IMR-90 (cell line): ENCODE measurements at regions not wholly inside any gene's neighbourhood (a gene's known extent, or its start where the extent isn't known, plus 50 kb on each side); places are given as distances from the start of the nearest gene placed in this dataset.

ENCODE experiments used
- ATAC-seq: fragments of 200-7000 bp; cut with Tn5 transposase; 2 replicates; pipeline ENCODE4 v1.9.1; 2020; ENCODE audit warnings: low read depth, mild to moderate bottlenecking, moderate library complexity
- BruUV-seq: library from RNA; stranded (reverse); fragments of 400-500 nt; replicated peaks from 2 replicates; lab custom pipeline; 2021; lab: Mats Ljungman, UMichigan
- CTCF ChIA-PET: fragments of 300-600 bp; formaldehyde crosslinking; extraction: SDS; loops from one replicate; lab custom pipeline; 2021; ENCODE audit warnings: antibody characterized with exemption; lab: Yijun Ruan, JAX
- POLR2A ChIA-PET: fragments of 300-600 bp; sonication (Branson Sonifier 250); formaldehyde crosslinking; loops from one replicate; lab custom pipeline; 2022; ENCODE audit warnings: antibody characterized with exemption; ENCODE audit not compliant: unreplicated experiment; lab: Charles Lee
- DNase-seq: peaks from one replicate; pipeline ENCODE4 v3.0.0; 2013
- H2AFZ ChIP-seq: replicated peaks from 2 replicates; pipeline ENCODE3; 2013; ENCODE audit warnings: low read length, mild to moderate bottlenecking; ENCODE audit not compliant: poor library complexity
- H2AK5ac ChIP-seq: 2 replicates; pipeline ENCODE4 v1.6.1; 2013; ENCODE audit warnings: low read depth, low read length, inconsistent platforms
- H2AK9ac ChIP-seq: replicated peaks from 2 replicates; pipeline ENCODE3; 2013; ENCODE audit warnings: mild to moderate bottlenecking, low read depth, low read length, moderate library complexity; ENCODE audit not compliant: poor library complexity
- H2BK120ac ChIP-seq: 2 replicates; pipeline ENCODE4 v1.6.1; 2013; ENCODE audit warnings: low read depth, low read length, inconsistent platforms
- H2BK15ac ChIP-seq: 3 replicates; pipeline ENCODE4 v1.6.1; 2013; ENCODE audit warnings: low read depth, low read length, inconsistent platforms
- H2BK20ac ChIP-seq: 2 replicates; pipeline ENCODE4 v1.6.1; 2013; ENCODE audit warnings: low read depth, mild to moderate bottlenecking, inconsistent platforms, low read length, moderate library complexity
- H2BK5ac ChIP-seq: 2 replicates; pipeline ENCODE4 v1.6.1; 2013; ENCODE audit warnings: mild to moderate bottlenecking, low read depth, low read length, inconsistent platforms; ENCODE audit not compliant: poor library complexity, severe bottlenecking
- H3K14ac ChIP-seq: replicated peaks from 2 replicates; pipeline ENCODE4 v1.6.1; 2013; ENCODE audit warnings: low read depth, low read length, inconsistent platforms
- H3K18ac ChIP-seq: 2 replicates; pipeline ENCODE4 v1.6.1; 2013; ENCODE audit warnings: low read depth, low read length, control low read depth
- H3K23ac ChIP-seq: 2 replicates; pipeline ENCODE4 v1.6.1; 2013; ENCODE audit warnings: low read depth, low read length, inconsistent platforms
- H3K27ac ChIP-seq: 2 replicates; pipeline ENCODE4 v1.5.1; 2013; ENCODE audit warnings: mild to moderate bottlenecking, control low read depth, low read length; ENCODE audit not compliant: insufficient read depth
- H3K27me3 ChIP-seq: 2 replicates; pipeline ENCODE4 v1.6.1; 2013; ENCODE audit warnings: low read length; ENCODE audit not compliant: control insufficient read depth, insufficient read depth
- H3K36me3 ChIP-seq: 2 replicates; pipeline ENCODE4 v1.6.1; 2013; ENCODE audit warnings: low read length, mixed read lengths; ENCODE audit not compliant: control insufficient read depth, insufficient read depth
- H3K4ac ChIP-seq: 2 replicates; pipeline ENCODE4 v1.6.1; 2013; ENCODE audit warnings: low read depth, low read length, inconsistent platforms
- H3K4me1 ChIP-seq: 2 replicates; pipeline ENCODE4 v1.6.1; 2013; ENCODE audit warnings: low read length, mixed read lengths; ENCODE audit not compliant: control insufficient read depth, insufficient read depth
- H3K4me2 ChIP-seq: 2 replicates; pipeline ENCODE4 v1.6.1; 2013; ENCODE audit warnings: low read depth, mild to moderate bottlenecking, control low read depth, low read length, moderate library complexity
- H3K4me3 ChIP-seq: 2 replicates; pipeline ENCODE4 v1.5.1; 2013; ENCODE audit warnings: low read depth, mild to moderate bottlenecking, control low read depth, low read length, moderate library complexity; ENCODE audit not compliant: insufficient read depth
- H3K56ac ChIP-seq: 2 replicates; pipeline ENCODE4 v1.6.1; 2013; ENCODE audit warnings: low read length, inconsistent platforms; ENCODE audit not compliant: insufficient read depth; ENCODE audit errors: extremely low read depth
- H3K79me1 ChIP-seq, 2 experiments: 2 replicates each; pipeline ENCODE4 v1.6.1; 2013; ENCODE audit warnings: low read length in 2 of 2, inconsistent platforms in 1 of 2, low read depth in 1 of 2
- H3K9ac ChIP-seq: 2 replicates; pipeline ENCODE4 v1.6.1; 2013; ENCODE audit warnings: low read depth, low read length, control low read depth
- H3K9me1 ChIP-seq: 2 replicates; pipeline ENCODE4 v1.6.1; 2013; ENCODE audit warnings: low read length, inconsistent platforms; ENCODE audit not compliant: insufficient read depth
- H3K9me3 ChIP-seq: 2 replicates; pipeline ENCODE4 v1.6.1; 2013; ENCODE audit warnings: low read length; ENCODE audit not compliant: control insufficient read depth, insufficient read depth
- H4K20me1 ChIP-seq: 2 replicates; pipeline ENCODE4 v1.6.1; 2013; ENCODE audit warnings: low read length, inconsistent platforms; ENCODE audit not compliant: insufficient read depth
- H4K5ac ChIP-seq: 2 replicates; pipeline ENCODE4 v1.6.1; 2013; ENCODE audit warnings: mild to moderate bottlenecking, low read depth, low read length, control low read depth
- H4K8ac ChIP-seq, 2 experiments: 2 replicates each; pipeline ENCODE4 v1.6.1; 2013; ENCODE audit warnings: low read depth in 2 of 2, low read length in 2 of 2, control low read depth in 1 of 2, inconsistent platforms in 1 of 2
- H4K91ac ChIP-seq: 2 replicates; pipeline ENCODE4 v1.6.1; 2013; ENCODE audit warnings: low read depth, low read length, inconsistent platforms; ENCODE audit not compliant: insufficient read depth
- BHLHE40 ChIP-seq: fragments of 150-350 bp; IDR thresholded peaks from 2 replicates; pipeline ENCODE4 v1.6.1; 2016; ENCODE audit warnings: mild to moderate bottlenecking, low read depth, low read length
- CEBPB ChIP-seq: IDR thresholded peaks from 2 replicates; pipeline ENCODE4 v1.6.1; 2012; ENCODE audit warnings: low read depth, low read length, improper control_type of control experiment
- FOS ChIP-seq: fragments of 150-350 bp; IDR thresholded peaks from 2 replicates; pipeline ENCODE4 v1.6.1; 2016; ENCODE audit warnings: low read depth, low read length
- MAFK ChIP-seq: IDR thresholded peaks from 2 replicates; pipeline ENCODE4 v1.6.1; 2012; ENCODE audit warnings: low read depth, low read length, improper control_type of control experiment
- NFE2L2 ChIP-seq: fragments of 150-350 bp; IDR thresholded peaks from 2 replicates; pipeline ENCODE4 v1.6.1; 2016; ENCODE audit warnings: low read depth, mild to moderate bottlenecking, low read length
- POLR2A ChIP-seq: IDR thresholded peaks from 2 replicates; pipeline ENCODE4 v1.6.1; 2012; ENCODE audit warnings: mild to moderate bottlenecking, low read depth, low read length
- WGBS, 2 experiments: methylation state at CpG; one replicate each; pipeline versions ENCODE4 v1.1.5 to v1.1.7; 2013; ENCODE audit warnings: missing lambda C conversion rate in 2 of 2; ENCODE audit not compliant: insufficient read length in 1 of 2; ENCODE audit errors: extremely low coverage in 2 of 2; 5-methylcytosine and 5-hydroxymethylcytosine counted together
- dilution Hi-C: fragments of 300-500 bp; cut with HindIII; formaldehyde crosslinking; loops from one replicate; pipeline ENCODE4 v1.14.3; 2018; ENCODE audit warnings: low sequenced_read_pairs; ENCODE audit not compliant: unreplicated experiment
- in situ Hi-C: fragments of 300-500 bp; cut with MboI; formaldehyde crosslinking; loops from 3 replicates; pipeline ENCODE4 v1.14.3; 2019; ENCODE audit warnings: low sequenced_read_pairs, inconsistent platforms, mixed read lengths
- intact Hi-C: fragments of 100-400 bp; cut with micrococcal nuclease; formaldehyde crosslinking; loops from 2 replicates; pipeline ENCODE4 v1.10.0; 2022

DNA sequence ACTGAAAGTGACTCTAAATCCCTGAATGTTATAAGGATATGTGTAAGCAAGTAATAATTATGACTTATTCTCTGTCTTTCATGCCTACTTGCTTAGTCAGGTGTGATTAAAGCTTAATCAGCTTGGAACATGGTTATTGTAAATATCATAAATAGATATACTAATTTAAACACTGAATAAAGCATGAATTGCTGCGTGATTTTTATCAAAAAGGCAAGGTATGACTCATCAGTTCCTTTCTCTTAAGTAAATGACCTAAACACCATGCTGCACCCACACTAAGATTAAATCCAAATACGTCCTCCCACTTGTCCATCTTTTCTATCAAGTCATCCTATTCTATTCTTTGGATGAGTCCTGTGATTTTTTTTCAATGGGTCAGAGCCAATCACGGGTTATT, 124.6 kb upstream of the MTAP start:
- Histone ChIP-seq H3K4me2 (peak overlapping the region; percentile 97), H2AK9ac (no peak overlapping the region), H3K56ac (no peak overlapping the region), H3K79me1 (peaks cover 0 to 8% of the 10 kb centered on the region in 2 experiments; a peak in 1 of 4 replicates), H2BK120ac (peak overlapping the region; percentile 24; the same call in 1 of the 2 replicates), H3K4me1 (peaks cover 11% of the 10 kb centered on the region), H4K20me1 (no peaks in the 10 kb centered on the region), H3K27ac (no peak overlapping the region), H3K9ac (no peak overlapping the region), H3K18ac (peak overlapping the region; percentile 77), H3K9me1 (no peaks in the 10 kb centered on the region; the same call in 1 of the 2 replicates), H4K8ac (no peak overlapping the region), H3K14ac (no peak overlapping the region), H4K91ac (no peak overlapping the region), H3K27me3 (no peaks in the 10 kb centered on the region), H4K5ac (peak overlapping the region; percentile 75; the same call in 1 of the 2 replicates), H2BK5ac (peak overlapping the region; percentile 99), H2AFZ (no peak overlapping the region), H2BK20ac (no peak overlapping the region), H3K36me3 (no peaks in the 10 kb centered on the region), H3K23ac (no peak overlapping the region), H3K9me3 (no peaks in the 10 kb centered on the region), H2AK5ac (no peak overlapping the region), H3K4ac (no peak overlapping the region), H2BK15ac (no peak overlapping the region), H3K4me3 (peak overlapping the region; percentile 27; the same call in 1 of the 2 replicates)
- BruUV-seq = no TSS peak
- in situ Hi-C loops = loop anchor here (25.0 kb wide), 1 partner anchor 109 kb away; no protein-coding TSS in a partner anchor
- intact Hi-C loops = loop anchor here (2.0 to 5.0 kb wide), 2 partner anchors 101 to 119 kb away; no protein-coding TSS in a partner anchor
- peak; percentile 55 for ATAC-seq
- ChIA-PET CTCF (interaction anchor here (0.8 to 1.2 kb wide), 2 partner anchors 12 to 18 kb away, joined by 3 to 4 read pairs; no protein-coding TSS in a partner anchor), POLR2A (no interaction called here)
- TF ChIP-seq FOS = peak; percentile 98
- no peak for TF ChIP-seq CEBPB
- peak; percentile 65; the same call in 1 of the 2 replicates for TF ChIP-seq BHLHE40
- peak; percentile 91 for TF ChIP-seq NFE2L2
- no peak for TF ChIP-seq POLR2A
- TF ChIP-seq MAFK = peak; percentile 45; the same call in 1 of the 2 replicates
- WGBS, 2 experiments = no CpG with 5 or more reads among the region's 3 CpGs
- DNase-seq = peak; percentile 94
- dilution Hi-C loops = no loop called here
